DND-41 (cell line): ENCODE measurements at regions not wholly inside any gene's neighbourhood (a gene's known extent, or its start where the extent isn't known, plus 50 kb on each side); places are given as distances from the start of the nearest gene placed in this dataset.
"Not testable (repeated sequence)": the region's sequence is repeated elsewhere in the genome, so short reads cannot be mapped to it uniquely, and the experiment has no call there.

Source experiments
- ATAC-seq: fragments of 200-7000 bp; cut with Tn5 transposase; 3 replicates; pipeline ENCODE4 v1.9.1; 2021; ENCODE audit warnings: low read depth; ENCODE audit not compliant: insufficient read depth
- DNase-seq: peaks from one replicate; pipeline ENCODE4 v3.0.0-alpha.2; 2020
- H2AFZ ChIP-seq: 2 replicates; pipeline ENCODE4 v1.6.0; 2012; ENCODE audit warnings: low read depth, low read length
- H3K27ac ChIP-seq: 2 replicates; pipeline ENCODE4 v1.5.1; 2012; ENCODE audit warnings: low read length, inconsistent platforms
- H3K27me3 ChIP-seq: fragments of 200-600 bp; sonication (generic); 2 replicates; pipeline ENCODE4 v1.6.0; 2012; ENCODE audit warnings: low read length, mild to moderate bottlenecking, inconsistent platforms; ENCODE audit not compliant: insufficient read depth, poor library complexity
- H3K36me3 ChIP-seq: 2 replicates; pipeline ENCODE4 v1.5.1; 2012; ENCODE audit warnings: low read length, inconsistent platforms; ENCODE audit not compliant: insufficient read depth
- H3K4me1 ChIP-seq: 2 replicates; pipeline ENCODE4 v1.5.1; 2012; ENCODE audit warnings: mild to moderate bottlenecking, low read length; ENCODE audit not compliant: insufficient read depth
- H3K4me2 ChIP-seq: 2 replicates; pipeline ENCODE4 v1.6.0; 2012; ENCODE audit warnings: mild to moderate bottlenecking, moderate library complexity, low read length, inconsistent platforms; ENCODE audit not compliant: insufficient read depth
- H3K4me3 ChIP-seq, 2 experiments: fragments of 200-600 bp in 1 of 2; shearing (Covaris generic) in 1 of 2; 2 replicates each; pipeline ENCODE4 v1.5.1; 2012 to 2016; ENCODE audit warnings: inconsistent platforms in 2 of 2, low read length in 2 of 2, mild to moderate bottlenecking in 2 of 2, low read depth in 1 of 2, moderate library complexity in 1 of 2
- H3K79me2 ChIP-seq: 2 replicates; pipeline ENCODE4 v1.6.0; 2012; ENCODE audit warnings: low read length, inconsistent platforms; ENCODE audit not compliant: insufficient read depth
- H3K9ac ChIP-seq: 2 replicates; pipeline ENCODE4 v1.6.0; 2012; ENCODE audit warnings: low read depth, mild to moderate bottlenecking, inconsistent platforms, low read length, moderate library complexity
- H3K9me3 ChIP-seq: 2 replicates; pipeline ENCODE4 v1.5.1; 2012; ENCODE audit warnings: low read length, moderate library complexity, mild to moderate bottlenecking, inconsistent platforms; ENCODE audit not compliant: insufficient read depth, severe bottlenecking
- H4K20me1 ChIP-seq: 2 replicates; pipeline ENCODE4 v1.6.0; 2012; ENCODE audit warnings: low read length; ENCODE audit not compliant: insufficient read depth
- EZH2 ChIP-seq: IDR thresholded peaks from 3 replicates; pipeline ENCODE4 v1.6.1; 2012; ENCODE audit warnings: borderline replicate concordance, low read depth, mild to moderate bottlenecking, moderate library complexity, low read length, inconsistent platforms; ENCODE audit not compliant: severe bottlenecking
- TF ChIP-seq, protein P1 (sequence below): IDR thresholded peaks from 2 replicates; pipeline ENCODE4 v1.5.1; 2012; ENCODE audit warnings: borderline replicate concordance, low read length, moderate library complexity, mild to moderate bottlenecking; ENCODE audit not compliant: poor library complexity, severe bottlenecking; ENCODE audit errors: extremely low read depth

DNA sequence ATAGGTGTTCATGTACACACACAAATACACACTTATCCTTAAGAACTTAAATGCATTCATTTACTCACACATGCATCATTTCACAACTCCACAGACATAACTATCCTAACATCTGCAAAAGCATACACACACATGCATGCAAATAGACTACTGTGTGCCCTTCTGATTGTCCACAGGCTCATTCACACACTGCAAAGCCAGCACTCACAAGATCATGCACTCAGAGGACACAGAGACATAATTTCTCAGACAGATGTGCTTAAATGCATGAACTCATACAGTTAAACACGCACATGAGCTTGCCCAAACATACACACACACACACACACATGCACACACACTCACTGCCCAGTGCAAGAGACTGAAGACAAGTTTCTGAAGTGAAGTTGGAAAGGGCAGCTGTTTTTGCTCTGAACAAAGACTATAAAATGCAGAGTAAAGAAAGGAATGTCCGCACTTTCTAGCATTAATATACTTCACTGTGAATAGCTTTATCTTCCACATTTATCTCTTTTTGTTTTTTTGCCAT is 1018.0 kb upstream of the HS3ST1 start:
- H3K79me2 ChIP-seq, result no peaks in the 10 kb centered on the region
- peaks cover 3% of the 10 kb centered on the region for H3K9me3 ChIP-seq
- no peak overlapping the region for H3K4me3 ChIP-seq
- no peak overlapping the region for H3K9ac ChIP-seq
- H2AFZ ChIP-seq, result no peak overlapping the region
- DNase-seq (no peak), ATAC-seq (no peak)
- no peaks in the 10 kb centered on the region for H3K27me3 ChIP-seq
- H3K4me1 ChIP-seq, result no peaks in the 10 kb centered on the region
- no peaks in the 10 kb centered on the region for H4K20me1 ChIP-seq
- no peaks in the 10 kb centered on the region for H3K36me3 ChIP-seq
- no peak overlapping the region for H3K27ac ChIP-seq
- no peak for TF ChIP-seq EZH2
- no peak overlapping the region for H3K4me2 ChIP-seq

DNA sequence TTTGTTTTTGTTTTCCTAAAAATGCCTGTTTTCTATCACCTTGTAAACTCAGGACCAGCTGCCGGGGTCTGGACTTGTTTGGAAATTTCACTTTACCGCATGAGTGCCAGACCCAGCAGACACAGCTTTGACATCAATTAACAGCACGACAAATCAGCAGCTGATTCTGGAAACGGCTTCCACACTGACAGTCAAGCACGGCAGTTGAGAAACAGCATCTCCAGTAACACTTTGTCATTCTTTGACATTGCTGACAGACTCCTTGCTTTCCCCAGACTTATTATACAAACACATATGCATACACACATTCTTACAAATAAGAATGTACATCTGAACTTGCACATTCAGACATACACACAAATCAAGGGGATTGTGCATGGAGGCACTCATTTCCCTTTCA is 1017.6 kb upstream of the HS3ST1 start:
- H3K9ac ChIP-seq, result no peak overlapping the region
- H3K79me2 ChIP-seq, result no peaks in the 10 kb centered on the region
- DNase-seq (no peak), ATAC-seq (no peak)
- H3K27ac ChIP-seq, result no peak overlapping the region
- no peak overlapping the region for H2AFZ ChIP-seq
- no peak overlapping the region for H3K4me3 ChIP-seq
- H3K9me3 ChIP-seq, result no peaks in the 10 kb centered on the region
- H3K27me3 ChIP-seq, result no peaks in the 10 kb centered on the region
- H3K36me3 ChIP-seq, result no peaks in the 10 kb centered on the region
- TF ChIP-seq, protein P1, sequence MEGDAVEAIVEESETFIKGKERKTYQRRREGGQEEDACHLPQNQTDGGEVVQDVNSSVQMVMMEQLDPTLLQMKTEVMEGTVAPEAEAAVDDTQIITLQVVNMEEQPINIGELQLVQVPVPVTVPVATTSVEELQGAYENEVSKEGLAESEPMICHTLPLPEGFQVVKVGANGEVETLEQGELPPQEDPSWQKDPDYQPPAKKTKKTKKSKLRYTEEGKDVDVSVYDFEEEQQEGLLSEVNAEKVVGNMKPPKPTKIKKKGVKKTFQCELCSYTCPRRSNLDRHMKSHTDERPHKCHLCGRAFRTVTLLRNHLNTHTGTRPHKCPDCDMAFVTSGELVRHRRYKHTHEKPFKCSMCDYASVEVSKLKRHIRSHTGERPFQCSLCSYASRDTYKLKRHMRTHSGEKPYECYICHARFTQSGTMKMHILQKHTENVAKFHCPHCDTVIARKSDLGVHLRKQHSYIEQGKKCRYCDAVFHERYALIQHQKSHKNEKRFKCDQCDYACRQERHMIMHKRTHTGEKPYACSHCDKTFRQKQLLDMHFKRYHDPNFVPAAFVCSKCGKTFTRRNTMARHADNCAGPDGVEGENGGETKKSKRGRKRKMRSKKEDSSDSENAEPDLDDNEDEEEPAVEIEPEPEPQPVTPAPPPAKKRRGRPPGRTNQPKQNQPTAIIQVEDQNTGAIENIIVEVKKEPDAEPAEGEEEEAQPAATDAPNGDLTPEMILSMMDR, result no peak
- TF ChIP-seq EZH2, result no peak
- H4K20me1 ChIP-seq, result no peaks in the 10 kb centered on the region
- no peak overlapping the region for H3K4me2 ChIP-seq
- no peaks in the 10 kb centered on the region for H3K4me1 ChIP-seq

DNA sequence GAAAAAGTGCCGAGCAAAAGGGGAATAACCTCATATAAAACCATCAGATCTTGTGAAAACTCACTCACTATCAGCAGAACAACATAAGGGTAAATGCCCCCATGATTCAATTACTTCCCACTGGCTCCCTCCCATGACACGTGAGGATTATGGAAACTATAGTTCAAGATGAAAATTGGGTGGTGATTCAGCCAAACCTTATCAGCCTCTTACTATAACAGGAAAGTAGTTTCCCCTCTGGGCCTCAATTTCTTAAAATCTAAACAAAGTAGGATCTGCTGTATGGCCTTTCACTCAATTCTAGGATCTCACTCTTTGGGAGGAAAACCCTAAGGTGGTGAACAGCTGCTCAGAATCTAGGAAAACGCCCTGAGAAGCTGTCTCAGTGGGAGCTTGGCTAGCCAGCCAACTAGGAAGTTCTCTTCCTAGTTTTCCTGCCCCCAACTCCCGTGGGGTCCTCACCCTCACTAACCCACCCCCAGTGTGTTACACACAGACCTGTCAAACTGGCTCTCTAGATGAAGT is 1017.1 kb upstream of the HS3ST1 start:
- DNase-seq (no peak), ATAC-seq (no peak)
- no peak overlapping the region for H3K4me2 ChIP-seq
- TF ChIP-seq, protein P1, result no peak
- TF ChIP-seq EZH2, result no peak
- no peaks in the 10 kb centered on the region for H3K36me3 ChIP-seq
- H3K9me3 ChIP-seq, result no peaks in the 10 kb centered on the region
- no peaks in the 10 kb centered on the region for H3K79me2 ChIP-seq
- no peak overlapping the region for H3K27ac ChIP-seq
- H3K27me3 ChIP-seq, result no peaks in the 10 kb centered on the region
- H4K20me1 ChIP-seq, result no peaks in the 10 kb centered on the region
- H3K4me3 ChIP-seq, result no peak overlapping the region
- H3K9ac ChIP-seq, result no peak overlapping the region
- H3K4me1 ChIP-seq, result no peaks in the 10 kb centered on the region
- no peak overlapping the region for H2AFZ ChIP-seq

DNA sequence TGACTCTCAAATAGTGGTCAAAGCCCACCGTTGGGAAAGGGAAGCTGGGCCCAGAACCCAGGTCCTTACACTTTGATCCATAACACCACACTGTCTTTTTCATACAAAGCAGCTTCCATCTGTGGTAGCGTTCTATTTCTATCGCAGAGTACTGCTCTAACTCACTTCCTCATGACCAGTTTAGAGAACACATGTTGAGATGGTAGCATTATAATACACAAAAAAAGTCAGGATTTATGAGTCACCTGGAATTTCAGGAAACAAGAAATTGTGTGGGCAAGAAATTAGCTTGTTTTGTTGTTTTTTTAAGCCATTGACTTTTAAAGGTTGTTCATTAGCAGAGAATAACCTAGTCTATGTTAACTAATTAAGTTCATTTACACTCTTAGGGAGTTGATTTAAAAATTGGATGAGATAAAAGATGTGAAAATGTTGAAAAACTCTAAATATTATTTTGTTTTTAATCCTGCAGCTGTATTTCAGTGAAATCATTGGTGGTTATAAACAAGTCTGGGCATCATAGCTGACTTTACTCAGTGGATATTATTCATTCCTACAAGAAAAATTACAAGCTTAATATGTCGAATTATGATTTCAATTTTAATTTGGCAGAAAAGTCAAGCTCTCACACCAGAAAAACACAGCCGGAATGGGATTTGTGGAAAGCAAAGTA is 1011.1 kb upstream of the HS3ST1 start:
- no peaks in the 10 kb centered on the region for H3K36me3 ChIP-seq
- H3K4me3 ChIP-seq, result no peak overlapping the region
- no peak overlapping the region for H3K4me2 ChIP-seq
- DNase-seq, result no peak
- TF ChIP-seq, protein P1, result no peak
- no peak for TF ChIP-seq EZH2
- H3K27ac ChIP-seq, result no peak overlapping the region
- H3K9me3 ChIP-seq, result no peaks in the 10 kb centered on the region
- no peaks in the 10 kb centered on the region for H3K27me3 ChIP-seq
- H4K20me1 ChIP-seq, result no peaks in the 10 kb centered on the region
- no peaks in the 10 kb centered on the region for H3K79me2 ChIP-seq
- no peak overlapping the region for H3K9ac ChIP-seq
- no peak for ATAC-seq
- H3K4me1 ChIP-seq, result no peaks in the 10 kb centered on the region
- H2AFZ ChIP-seq, result no peak overlapping the region

DNA sequence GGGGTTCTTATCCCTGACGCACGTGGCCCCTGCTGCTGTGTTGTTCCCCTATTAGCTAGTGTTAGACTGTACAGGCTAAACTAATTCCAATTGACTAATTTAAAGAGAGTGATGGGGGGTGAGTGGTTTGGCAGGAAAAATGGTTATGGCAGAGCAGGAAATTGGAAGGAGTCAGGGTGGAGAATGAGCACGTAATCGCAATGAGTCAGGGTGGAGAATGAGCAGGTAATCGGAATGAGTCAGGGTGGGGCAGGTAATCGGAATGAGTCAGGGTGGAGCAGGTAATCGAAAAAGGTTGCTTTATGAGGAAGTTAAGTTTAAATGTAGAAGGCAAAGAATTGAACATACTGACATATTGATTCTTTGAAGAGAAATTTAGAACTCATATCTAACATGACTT is 1002.6 kb upstream of the HS3ST1 start:
- H3K4me1 ChIP-seq, H3K9ac ChIP-seq, H3K4me2 ChIP-seq, H3K27ac ChIP-seq, H4K20me1 ChIP-seq, H3K36me3 ChIP-seq, DNase-seq, H3K4me3 ChIP-seq, ATAC-seq, H3K27me3 ChIP-seq, H2AFZ ChIP-seq, H3K79me2 ChIP-seq, H3K9me3 ChIP-seq: not testable (repeated sequence)
